ENCODE measurements at regions not wholly inside any gene's neighbourhood (a gene's known extent, or its start where the extent isn't known, plus 50 kb on each side); places are given as distances from the start of the nearest gene placed in this dataset.

GRCh38 chr9:87425202-87425601 lies 72.5 kb upstream of the DAPK1 start:
- TF ChIP-seq CTCF (IDR thresholded peaks at IDR 0.05) (no peak), POLR2A (IDR thresholded peaks at IDR 0.05) (no peak)
